GM23338 (cell line): ENCODE measurements at regions not wholly inside any gene's neighbourhood (a gene's known extent, or its start where the extent isn't known, plus 50 kb on each side); places are given as distances from the start of the nearest gene placed in this dataset.

Source experiments
- ATAC-seq: fragments of 200-7000 bp; cut with Tn5 transposase; 3 replicates; pipeline ENCODE4 v1.9.1; 2020
- DNase-seq: peaks from one replicate; pipeline ENCODE4 v3.0.0-alpha.2; 2015; ENCODE audit warnings: low spot score
- H2AFZ ChIP-seq: fragments of 200-600 bp; sonication (generic); 2 replicates; pipeline ENCODE4 v1.8.0; 2016; ENCODE audit warnings: antibody characterized with exemption, mild to moderate bottlenecking, moderate library complexity
- H3F3A ChIP-seq: fragments of 200-600 bp; sonication (generic); replicated peaks from 2 replicates; pipeline ENCODE4 v1.8.0; 2017; ENCODE audit warnings: antibody characterized with exemption, mixed run types, low read depth
- H3K27ac ChIP-seq: fragments of 200-600 bp; sonication (generic); 2 replicates; pipeline ENCODE4 v1.6.1; 2016; ENCODE audit warnings: low read depth
- H3K27me3 ChIP-seq: fragments of 200-600 bp; sonication (generic); 2 replicates; pipeline ENCODE4 v1.8.0; 2016; ENCODE audit warnings: mild to moderate bottlenecking, mixed run types, moderate library complexity; ENCODE audit not compliant: insufficient read depth
- H3K36me3 ChIP-seq: fragments of 200-600 bp; sonication (generic); 2 replicates; pipeline ENCODE4 v1.8.0; 2016; ENCODE audit warnings: mild to moderate bottlenecking; ENCODE audit not compliant: insufficient read depth
- H3K4me1 ChIP-seq: fragments of 200-600 bp; sonication (generic); 2 replicates; pipeline ENCODE4 v1.8.0; 2016; ENCODE audit warnings: mild to moderate bottlenecking, moderate library complexity; ENCODE audit not compliant: insufficient read depth
- H3K4me2 ChIP-seq: fragments of 200-600 bp; sonication (generic); 2 replicates; pipeline ENCODE4 v1.7.1; 2017; ENCODE audit warnings: mixed run types
- H3K4me3 ChIP-seq: fragments of 200-600 bp; sonication (generic); 2 replicates; pipeline ENCODE4 v1.6.1; 2016; ENCODE audit warnings: mixed run types
- H3K79me2 ChIP-seq: fragments of 200-600 bp; sonication (generic); replicated peaks from 2 replicates; pipeline ENCODE4 v1.8.0; 2017; ENCODE audit warnings: mild to moderate bottlenecking; ENCODE audit not compliant: insufficient read depth
- H3K9me2 ChIP-seq: fragments of 200-600 bp; sonication (generic); 2 replicates; pipeline ENCODE4 v1.8.0; 2017; ENCODE audit not compliant: insufficient read depth
- H4K20me1 ChIP-seq: fragments of 200-600 bp; sonication (generic); replicated peaks from 2 replicates; pipeline ENCODE4 v1.8.0; 2017; ENCODE audit warnings: mild to moderate bottlenecking; ENCODE audit not compliant: insufficient read depth
- H3K27ac Mint-ChIP-seq: 2 replicates; pipeline ENCODE4 v1.8.0; 2020; ENCODE audit warnings: inconsistent platforms, mild to moderate bottlenecking, moderate library complexity, mixed read lengths
- H3K27me3 Mint-ChIP-seq: 3 replicates; pipeline ENCODE4 v1.8.0; 2022; ENCODE audit warnings: low read depth, mild to moderate bottlenecking, moderate library complexity, mixed read lengths, inconsistent platforms; ENCODE audit not compliant: insufficient read depth, poor library complexity
- H3K36me3 Mint-ChIP-seq: 3 replicates; pipeline ENCODE4 v1.8.0; 2021; ENCODE audit warnings: low read depth, mild to moderate bottlenecking, inconsistent platforms, moderate library complexity, mixed read lengths
- H3K4me1 Mint-ChIP-seq: 3 replicates; pipeline ENCODE4 v1.8.0; 2020; ENCODE audit warnings: mild to moderate bottlenecking, inconsistent platforms, mixed read lengths
- H3K4me3 Mint-ChIP-seq: 3 replicates; pipeline ENCODE4 v1.8.0; 2021; ENCODE audit warnings: moderate library complexity, mild to moderate bottlenecking, inconsistent platforms, mixed read lengths
- H3K9me3 Mint-ChIP-seq: 3 replicates; pipeline ENCODE4 v1.8.0; 2020; ENCODE audit warnings: moderate library complexity, mild to moderate bottlenecking, inconsistent platforms, mixed read lengths
- CREB1 ChIP-seq: fragments of 250-450 bp; sonication (Bioruptor Pico); IDR thresholded peaks from 2 replicates; pipeline ENCODE4 v1.5.0; 2020; ENCODE audit warnings: low read depth, mild to moderate bottlenecking, moderate library complexity
- CTCF ChIP-seq, 2 experiments: fragments of 200-600 bp in 1 of 2; sonication (generic) in 1 of 2; conservative IDR thresholded peaks; 2 replicates each; pipeline versions ENCODE4 v1.5.1 to v1.6.1; 2016 to 2017; ENCODE audit warnings: antibody characterized with exemption in 2 of 2, low read depth in 2 of 2, mild to moderate bottlenecking in 2 of 2, moderate library complexity in 1 of 2
- EZH2 ChIP-seq: fragments of 200-600 bp; sonication (generic); IDR thresholded peaks from one replicate; pipeline ENCODE4 v1.8.0; 2017; ENCODE audit warnings: antibody characterized with exemption, mild to moderate bottlenecking, low read depth; ENCODE audit not compliant: unreplicated experiment
- JUNB ChIP-seq: IDR thresholded peaks from one replicate; pipeline ENCODE4 v1.6.1; 2016; ENCODE audit warnings: antibody characterized with exemption; ENCODE audit not compliant: unreplicated experiment
- STAT1 ChIP-seq: IDR thresholded peaks from one replicate; pipeline ENCODE4 v1.6.1; 2016; ENCODE audit warnings: antibody characterized with exemption; ENCODE audit not compliant: unreplicated experiment
- TF ChIP-seq, protein P1 (sequence below): fragments of 250-450 bp; sonication (Bioruptor Pico); IDR thresholded peaks from 2 replicates; pipeline ENCODE4 v1.5.0; 2020; ENCODE audit warnings: mild to moderate bottlenecking, moderate library complexity

DNA sequence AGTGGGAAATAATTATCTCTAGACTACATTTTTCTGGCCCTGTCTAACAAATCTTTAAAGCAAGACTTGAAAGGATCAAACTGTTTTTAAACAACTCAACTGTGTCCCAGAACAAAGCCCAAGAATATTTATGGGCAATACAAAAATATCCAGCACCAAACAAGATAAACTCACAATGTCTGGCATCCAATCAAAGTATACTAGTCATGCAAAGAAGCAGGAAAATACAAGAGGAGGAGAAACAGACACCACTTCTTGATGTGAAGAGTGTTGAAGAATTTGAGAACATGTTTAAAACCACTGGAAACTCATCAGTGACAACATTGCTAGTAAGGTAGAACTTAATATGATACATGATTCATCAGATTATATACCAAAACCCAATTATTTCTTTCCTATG lies 66.1 kb upstream of the CDC42EP3 start:
- H3K4me3 ChIP-seq: no peak overlapping the region
- H3K9me3 Mint-ChIP-seq: no peaks in the 10 kb centered on the region
- H3K9me2 ChIP-seq: no peaks in the 10 kb centered on the region
- H3K4me3 Mint-ChIP-seq: no peak overlapping the region
- H4K20me1 ChIP-seq: no peaks in the 10 kb centered on the region
- H3K27ac ChIP-seq: no peak overlapping the region
- H3K27me3 ChIP-seq: no peaks in the 10 kb centered on the region
- no peak for ATAC-seq
- no peak for DNase-seq
- H3K27ac Mint-ChIP-seq: no peak overlapping the region
- H3K79me2 ChIP-seq: no peaks in the 10 kb centered on the region
- no peaks in the 10 kb centered on the region for H3K4me1 ChIP-seq
- TF ChIP-seq, protein P1, sequence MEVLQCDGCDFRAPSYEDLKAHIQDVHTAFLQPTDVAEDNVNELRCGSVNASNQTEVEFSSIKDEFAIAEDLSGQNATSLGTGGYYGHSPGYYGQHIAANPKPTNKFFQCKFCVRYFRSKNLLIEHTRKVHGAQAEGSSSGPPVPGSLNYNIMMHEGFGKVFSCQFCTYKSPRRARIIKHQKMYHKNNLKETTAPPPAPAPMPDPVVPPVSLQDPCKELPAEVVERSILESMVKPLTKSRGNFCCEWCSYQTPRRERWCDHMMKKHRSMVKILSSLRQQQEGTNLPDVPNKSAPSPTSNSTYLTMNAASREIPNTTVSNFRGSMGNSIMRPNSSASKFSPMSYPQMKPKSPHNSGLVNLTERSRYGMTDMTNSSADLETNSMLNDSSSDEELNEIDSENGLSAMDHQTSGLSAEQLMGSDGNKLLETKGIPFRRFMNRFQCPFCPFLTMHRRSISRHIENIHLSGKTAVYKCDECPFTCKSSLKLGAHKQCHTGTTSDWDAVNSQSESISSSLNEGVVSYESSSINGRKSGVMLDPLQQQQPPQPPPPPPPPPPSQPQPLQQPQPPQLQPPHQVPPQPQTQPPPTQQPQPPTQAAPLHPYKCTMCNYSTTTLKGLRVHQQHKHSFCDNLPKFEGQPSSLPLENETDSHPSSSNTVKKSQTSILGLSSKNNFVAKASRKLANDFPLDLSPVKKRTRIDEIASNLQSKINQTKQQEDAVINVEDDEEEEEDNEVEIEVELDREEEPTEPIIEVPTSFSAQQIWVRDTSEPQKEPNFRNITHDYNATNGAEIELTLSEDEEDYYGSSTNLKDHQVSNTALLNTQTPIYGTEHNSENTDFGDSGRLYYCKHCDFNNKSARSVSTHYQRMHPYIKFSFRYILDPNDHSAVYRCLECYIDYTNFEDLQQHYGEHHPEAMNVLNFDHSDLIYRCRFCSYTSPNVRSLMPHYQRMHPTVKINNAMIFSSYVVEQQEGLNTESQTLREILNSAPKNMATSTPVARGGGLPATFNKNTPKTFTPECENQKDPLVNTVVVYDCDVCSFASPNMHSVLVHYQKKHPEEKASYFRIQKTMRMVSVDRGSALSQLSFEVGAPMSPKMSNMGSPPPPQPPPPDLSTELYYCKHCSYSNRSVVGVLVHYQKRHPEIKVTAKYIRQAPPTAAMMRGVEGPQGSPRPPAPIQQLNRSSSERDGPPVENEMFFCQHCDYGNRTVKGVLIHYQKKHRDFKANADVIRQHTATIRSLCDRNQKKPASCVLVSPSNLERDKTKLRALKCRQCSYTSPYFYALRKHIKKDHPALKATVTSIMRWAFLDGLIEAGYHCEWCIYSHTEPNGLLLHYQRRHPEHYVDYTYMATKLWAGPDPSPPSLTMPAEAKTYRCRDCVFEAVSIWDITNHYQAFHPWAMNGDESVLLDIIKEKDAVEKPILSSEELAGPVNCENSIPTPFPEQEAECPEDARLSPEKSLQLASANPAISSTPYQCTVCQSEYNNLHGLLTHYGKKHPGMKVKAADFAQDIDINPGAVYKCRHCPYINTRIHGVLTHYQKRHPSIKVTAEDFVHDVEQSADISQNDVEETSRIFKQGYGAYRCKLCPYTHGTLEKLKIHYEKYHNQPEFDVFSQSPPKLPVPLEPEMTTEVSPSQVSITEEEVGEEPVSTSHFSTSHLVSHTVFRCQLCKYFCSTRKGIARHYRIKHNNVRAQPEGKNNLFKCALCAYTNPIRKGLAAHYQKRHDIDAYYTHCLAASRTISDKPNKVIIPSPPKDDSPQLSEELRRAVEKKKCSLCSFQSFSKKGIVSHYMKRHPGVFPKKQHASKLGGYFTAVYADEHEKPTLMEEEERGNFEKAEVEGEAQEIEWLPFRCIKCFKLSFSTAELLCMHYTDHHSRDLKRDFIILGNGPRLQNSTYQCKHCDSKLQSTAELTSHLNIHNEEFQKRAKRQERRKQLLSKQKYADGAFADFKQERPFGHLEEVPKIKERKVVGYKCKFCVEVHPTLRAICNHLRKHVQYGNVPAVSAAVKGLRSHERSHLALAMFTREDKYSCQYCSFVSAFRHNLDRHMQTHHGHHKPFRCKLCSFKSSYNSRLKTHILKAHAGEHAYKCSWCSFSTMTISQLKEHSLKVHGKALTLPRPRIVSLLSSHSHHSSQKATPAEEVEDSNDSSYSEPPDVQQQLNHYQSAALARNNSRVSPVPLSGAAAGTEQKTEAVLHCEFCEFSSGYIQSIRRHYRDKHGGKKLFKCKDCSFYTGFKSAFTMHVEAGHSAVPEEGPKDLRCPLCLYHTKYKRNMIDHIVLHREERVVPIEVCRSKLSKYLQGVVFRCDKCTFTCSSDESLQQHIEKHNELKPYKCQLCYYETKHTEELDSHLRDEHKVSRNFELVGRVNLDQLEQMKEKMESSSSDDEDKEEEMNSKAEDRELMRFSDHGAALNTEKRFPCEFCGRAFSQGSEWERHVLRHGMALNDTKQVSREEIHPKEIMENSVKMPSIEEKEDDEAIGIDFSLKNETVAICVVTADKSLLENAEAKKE: no peak
- TF ChIP-seq STAT1 (no peak), JUNB (no peak), CREB1 (no peak), EZH2 (no peak), CTCF (conservative IDR thresholded peaks at IDR 0.05; ENCODE audit: low read depth in 2 of 2) (no peak)
- no peaks in the 10 kb centered on the region for H3K36me3 ChIP-seq
- H3F3A ChIP-seq: no peaks in the 10 kb centered on the region
- H3K27me3 Mint-ChIP-seq: peaks cover 2% of the 10 kb centered on the region
- peaks cover 16% of the 10 kb centered on the region for H3K4me1 Mint-ChIP-seq
- H3K36me3 Mint-ChIP-seq: no peaks in the 10 kb centered on the region
- H3K4me2 ChIP-seq: no peak overlapping the region
- H2AFZ ChIP-seq: no peak overlapping the region
